HG03135 (cell line): ENCODE measurements at regions not wholly inside any gene's neighbourhood (a gene's known extent, or its start where the extent isn't known, plus 50 kb on each side); places are given as distances from the start of the nearest gene placed in this dataset.

Source experiments
- ATAC-seq: cut with Tn5 transposase; IDR thresholded peaks from one replicate; pipeline ENCODE4 v1.9.1; 2021; ENCODE audit warnings: mild to moderate bottlenecking, moderate library complexity; ENCODE audit not compliant: unreplicated experiment

DNA sequence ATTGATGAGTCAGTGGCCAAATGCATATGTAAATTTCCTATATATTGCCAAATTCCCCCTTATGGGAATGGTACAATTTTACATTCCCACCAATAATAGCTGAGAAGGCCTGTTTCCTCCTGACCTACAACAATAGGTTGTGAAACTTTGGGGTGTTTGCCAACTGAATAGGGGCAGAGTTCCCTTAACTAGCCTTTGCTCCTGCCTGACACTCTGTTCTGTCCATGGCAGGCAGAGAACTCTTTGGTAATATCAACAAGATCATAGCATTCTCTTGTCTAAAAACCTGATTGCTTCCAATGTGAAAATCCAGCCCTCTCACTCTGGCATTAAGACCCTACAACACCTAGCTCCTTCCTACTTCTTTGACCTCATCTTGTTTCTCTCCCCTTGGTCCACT, 149.7 kb downstream of the HAPSTR1 start:
- no peak for ATAC-seq

- ATAC-seq = no peak
Measured at GRCh38 chr16:9248162-9248561, 156.7 kb downstream of the HAPSTR1 start.

GRCh38 chr16:9249534-9249933, 158.1 kb downstream of the HAPSTR1 start:
- ATAC-seq = no peak

- no peak for ATAC-seq
Measured at GRCh38 chr16:9251026-9251425, 159.6 kb downstream of the HAPSTR1 start.

- ATAC-seq = no peak
Measured at GRCh38 chr16:9254863-9255262, 163.4 kb downstream of the HAPSTR1 start.

GRCh38 chr16:9256196-9256595, 164.8 kb downstream of the HAPSTR1 start:
- no peak for ATAC-seq

GRCh38 chr16:9257843-9258242, 166.4 kb downstream of the HAPSTR1 start:
- no peak for ATAC-seq

DNA sequence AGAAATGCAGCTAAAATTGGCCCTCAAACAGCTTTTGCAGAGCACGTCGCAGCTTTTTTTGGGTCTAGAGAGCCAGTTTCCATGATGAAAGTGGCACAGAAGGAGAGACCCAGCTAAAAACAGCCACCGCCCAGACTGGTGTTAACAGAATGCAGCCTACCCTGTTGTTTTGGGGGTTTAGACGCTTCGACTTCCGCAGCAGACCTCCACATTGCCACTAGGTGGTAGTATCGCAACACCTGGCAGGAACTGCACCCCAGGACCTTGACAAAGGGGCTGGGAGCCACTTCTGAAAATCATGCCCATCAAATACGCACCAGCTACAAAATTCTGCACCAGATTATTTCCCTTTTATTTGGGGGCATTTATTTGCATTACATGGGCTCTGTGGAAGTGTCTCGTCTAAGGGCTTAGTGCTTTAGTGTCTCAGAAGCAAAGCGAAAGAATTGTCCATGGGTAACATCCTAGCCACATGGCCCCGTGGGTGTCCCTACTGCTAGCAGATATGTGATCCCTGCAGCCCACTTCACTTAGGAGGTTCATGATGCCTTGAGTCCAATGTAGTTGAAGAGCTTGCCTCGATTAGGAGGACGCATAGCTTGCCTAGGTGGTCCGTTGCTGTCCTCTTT, 167.1 kb downstream of the HAPSTR1 start:
- ATAC-seq = no peak

DNA sequence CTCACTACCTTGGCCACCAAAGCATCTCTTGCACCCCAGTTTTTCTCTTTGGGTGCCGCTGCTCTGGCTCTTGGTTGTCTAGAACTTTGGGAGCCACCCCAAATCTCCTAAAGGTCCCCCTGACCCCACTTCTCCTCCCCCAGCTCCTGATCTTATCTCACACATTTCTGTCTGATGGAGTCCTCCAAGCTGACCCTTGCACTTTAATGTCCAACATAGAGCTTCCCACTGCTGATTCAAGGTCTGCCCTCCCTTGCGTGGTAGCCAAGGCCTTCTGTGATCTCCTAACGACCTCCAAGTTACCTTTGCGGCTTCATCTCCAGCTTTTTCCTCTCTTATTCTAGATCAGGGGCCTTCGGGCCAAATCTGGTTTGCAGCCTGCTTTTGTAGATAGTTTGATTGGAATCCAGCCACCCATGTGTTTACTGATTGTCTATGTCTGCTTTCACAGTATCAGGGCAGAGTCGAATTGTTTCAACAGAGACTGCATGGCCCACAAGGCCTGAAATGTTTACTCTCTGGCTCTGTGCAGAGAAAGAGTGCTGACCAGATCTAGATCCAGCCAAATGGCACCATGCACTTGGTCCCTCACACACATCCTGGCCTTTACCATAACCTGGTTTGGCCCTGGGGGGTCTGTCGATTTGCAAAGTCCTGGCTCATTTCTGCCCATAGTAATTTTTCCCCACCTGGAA, 168.6 kb downstream of the HAPSTR1 start:
- ATAC-seq = no peak

- ATAC-seq = no peak
Measured at GRCh38 chr16:9260666-9261065, 169.2 kb downstream of the HAPSTR1 start.

GRCh38 chr16:9261376-9261775, 169.9 kb downstream of the HAPSTR1 start:
- ATAC-seq = no peak

- no peak for ATAC-seq
Measured at GRCh38 chr16:9262941-9263715, 171.7 kb downstream of the HAPSTR1 start.

DNA sequence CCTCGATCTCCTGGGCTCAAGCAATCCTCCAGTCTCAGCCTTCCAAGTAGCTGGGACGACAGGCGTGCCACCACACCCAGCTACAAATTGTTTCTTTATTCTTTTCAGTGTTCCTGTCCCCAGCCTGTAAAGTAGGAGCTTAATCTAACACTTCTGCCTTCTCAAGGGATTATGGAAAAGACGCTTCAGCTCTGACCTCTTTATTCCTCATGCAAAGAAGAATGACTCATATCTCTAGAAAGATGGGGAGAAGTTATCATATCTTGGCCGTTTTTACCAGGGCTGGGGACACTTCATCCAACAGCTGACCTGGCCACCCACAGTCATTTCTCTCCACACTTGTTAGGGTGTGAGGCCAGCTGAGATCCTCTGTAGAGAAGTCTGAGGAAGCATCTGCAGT, 172.6 kb downstream of the HAPSTR1 start:
- ATAC-seq = no peak

DNA sequence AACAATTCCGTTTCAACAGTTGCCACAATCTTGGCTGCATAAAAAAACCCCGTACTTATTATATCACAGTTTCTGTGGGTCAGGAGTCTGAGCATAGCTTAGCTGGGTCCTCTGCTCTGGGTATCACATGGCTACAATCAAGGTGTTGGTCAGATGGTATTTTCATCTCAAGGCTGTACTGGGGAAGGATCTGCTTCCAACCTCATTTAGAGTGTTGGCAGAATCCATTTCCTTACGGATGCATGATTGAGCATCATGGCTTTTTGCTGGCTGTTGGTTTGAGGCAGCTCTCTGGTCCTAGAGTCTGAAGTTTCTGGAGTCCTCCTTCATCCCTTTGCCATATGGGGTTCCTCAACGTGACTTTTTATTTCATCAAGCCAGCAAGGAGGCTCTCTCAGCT, 177.0 kb downstream of the HAPSTR1 start:
- ATAC-seq = no peak

DNA sequence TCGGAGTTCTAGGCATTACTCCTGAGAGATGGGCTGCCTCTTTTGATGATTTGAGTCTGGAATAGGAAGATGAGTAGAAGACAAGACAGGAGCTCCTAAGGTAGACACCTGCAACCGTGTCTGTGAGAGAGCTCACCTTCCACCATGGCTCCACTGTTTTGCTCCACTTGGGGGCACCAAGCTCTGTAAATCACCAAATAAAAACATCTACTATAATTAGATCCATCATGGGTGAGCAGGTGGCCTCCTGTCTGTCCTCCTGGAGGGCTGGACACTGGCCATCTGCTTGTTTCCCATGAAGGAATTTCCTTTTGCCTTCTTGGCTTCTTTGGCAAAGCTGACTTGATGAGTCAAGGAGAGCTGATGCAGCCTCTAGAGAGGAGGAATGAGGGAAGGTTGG, 179.0 kb downstream of the HAPSTR1 start:
- ATAC-seq = no peak

GRCh38 chr16:9270941-9271340, 179.5 kb downstream of the HAPSTR1 start:
- ATAC-seq = no peak

GRCh38 chr16:9271841-9272240, 180.4 kb downstream of the HAPSTR1 start:
- ATAC-seq = no peak

GRCh38 chr16:9275377-9275776, 183.9 kb downstream of the HAPSTR1 start:
- no peak for ATAC-seq

DNA sequence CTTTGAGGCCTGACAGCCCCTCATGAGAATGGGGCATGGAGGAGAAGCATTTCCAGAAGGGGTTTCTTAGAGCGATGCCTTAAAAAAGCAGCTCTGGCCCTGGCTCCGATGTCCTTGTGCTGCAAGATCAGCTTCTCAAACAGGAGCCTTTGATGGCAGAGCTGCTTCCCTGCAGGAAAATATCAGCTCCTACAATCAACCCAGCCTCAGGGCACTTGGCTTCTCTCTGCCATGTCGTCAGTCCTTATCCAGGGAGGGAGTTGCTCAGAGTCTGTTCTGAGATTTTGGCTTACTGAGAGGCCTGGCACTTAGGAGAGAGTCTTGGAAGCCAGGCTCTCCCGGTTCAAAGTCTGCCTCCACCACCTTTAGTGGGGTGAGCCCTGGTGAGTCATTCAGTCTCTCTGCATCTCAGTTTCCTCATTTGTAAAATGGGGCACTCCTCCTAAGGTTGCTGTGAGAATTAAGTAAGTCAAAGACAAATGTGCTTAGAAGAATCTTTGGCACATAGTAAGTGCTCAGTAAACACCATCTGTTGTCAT, 184.4 kb downstream of the HAPSTR1 start:
- no peak for ATAC-seq

DNA sequence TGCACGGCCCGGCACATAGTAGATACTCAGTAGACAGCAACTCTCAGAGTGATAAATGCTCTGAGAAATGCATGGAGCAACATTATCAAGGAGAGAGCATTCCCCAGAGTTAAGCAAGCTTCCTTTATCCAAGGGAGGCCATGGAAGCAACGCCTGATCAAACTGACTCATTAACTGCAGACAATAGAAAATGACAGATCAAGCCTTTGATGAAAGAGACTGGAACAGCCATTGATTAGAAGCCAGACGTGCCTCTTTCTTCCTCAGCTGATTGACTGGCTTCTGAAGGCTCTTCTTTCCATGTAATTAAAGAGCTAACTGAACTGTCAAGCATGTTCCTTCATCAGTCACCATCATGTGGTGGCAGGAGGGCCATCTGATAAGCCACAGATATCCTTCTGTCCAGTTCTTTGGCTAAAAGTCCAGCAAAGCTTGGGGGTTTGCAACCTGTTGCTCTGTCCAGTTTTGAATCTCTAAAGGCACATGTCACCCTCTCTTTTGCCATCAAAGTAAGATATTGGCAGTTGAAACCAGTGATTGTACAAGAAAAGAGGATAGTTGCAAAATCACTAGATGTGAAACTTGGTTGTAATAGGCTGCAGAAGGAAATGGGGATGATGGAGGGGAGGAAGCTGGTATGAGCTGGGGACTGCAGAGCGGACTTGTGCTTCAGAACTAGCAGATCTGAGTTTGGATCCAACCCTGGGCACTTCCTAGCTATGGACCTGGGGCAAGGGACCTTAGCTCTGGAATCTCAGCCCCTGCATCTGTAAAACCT, 188.0 kb downstream of the HAPSTR1 start:
- no peak for ATAC-seq

GRCh38 chr16:9280069-9280466, 188.6 kb downstream of the HAPSTR1 start:
- no peak for ATAC-seq
